SH-SY5Y (cell line): ENCODE measurements at regions not wholly inside any gene's neighbourhood (a gene's known extent, or its start where the extent isn't known, plus 50 kb on each side); places are given as distances from the start of the nearest gene placed in this dataset.

ENCODE experiments used
- GATA2 ChIP-seq: IDR thresholded peaks from 2 replicates; pipeline ENCODE4 v1.6.1; 2011; ENCODE audit warnings: mild to moderate bottlenecking, low read depth, low read length
- GATA3 ChIP-seq: IDR thresholded peaks from 2 replicates; pipeline ENCODE4 v1.6.1; 2011; ENCODE audit warnings: low read depth, mild to moderate bottlenecking, low read length, moderate library complexity

GRCh38 chr2:49490710-49491109 is 336.4 kb upstream of the FSHR start:
- TF ChIP-seq GATA2, result no peak
- no peak for TF ChIP-seq GATA3
